NCI-H446 (cell line): ENCODE measurements at regions not wholly inside any gene's neighbourhood (a gene's known extent, or its start where the extent isn't known, plus 50 kb on each side); places are given as distances from the start of the nearest gene placed in this dataset.
A peak's percentile ranks its signal among the peaks of the same experiment; 100 is the strongest.

Experiments
- DNase-seq, 2 experiments: peaks; one replicate each; lab custom pipeline; 2025; lab: John Stamatoyannopoulos, UW

DNA sequence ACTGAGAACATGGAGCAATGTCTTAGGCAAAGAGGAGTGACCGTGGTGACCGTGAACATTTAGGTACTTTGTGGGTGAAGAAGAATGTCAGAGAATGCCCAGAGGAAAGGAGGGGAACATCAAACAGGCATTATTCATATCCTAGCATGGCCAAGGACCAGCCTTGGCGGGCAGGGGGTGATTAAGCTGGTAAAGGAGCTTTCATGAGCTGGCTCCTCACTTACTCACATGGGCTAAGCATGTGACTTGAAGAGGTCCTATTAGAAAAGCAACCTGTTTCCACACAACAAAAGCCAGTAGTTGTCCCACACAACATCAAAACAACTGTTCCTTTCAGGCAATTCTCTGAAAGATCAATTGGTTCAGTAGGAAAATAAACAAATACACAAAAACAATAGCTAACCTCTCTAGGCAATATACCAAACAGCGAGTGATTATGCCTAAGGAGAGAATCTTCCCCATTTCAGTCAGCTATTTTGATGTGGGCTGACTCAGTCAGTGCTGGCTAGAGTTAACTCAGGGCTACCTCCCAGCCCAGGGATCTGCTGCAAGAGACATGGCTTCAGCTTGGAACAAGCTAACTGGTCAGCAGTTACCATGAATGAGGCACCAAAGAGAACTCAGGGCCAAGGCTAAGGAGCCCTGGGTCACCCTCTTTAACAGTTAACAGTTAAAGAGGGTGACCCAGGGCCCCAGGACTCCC, 283.5 kb downstream of the ARHGAP12 start:
- no peak for DNase-seq

DNA sequence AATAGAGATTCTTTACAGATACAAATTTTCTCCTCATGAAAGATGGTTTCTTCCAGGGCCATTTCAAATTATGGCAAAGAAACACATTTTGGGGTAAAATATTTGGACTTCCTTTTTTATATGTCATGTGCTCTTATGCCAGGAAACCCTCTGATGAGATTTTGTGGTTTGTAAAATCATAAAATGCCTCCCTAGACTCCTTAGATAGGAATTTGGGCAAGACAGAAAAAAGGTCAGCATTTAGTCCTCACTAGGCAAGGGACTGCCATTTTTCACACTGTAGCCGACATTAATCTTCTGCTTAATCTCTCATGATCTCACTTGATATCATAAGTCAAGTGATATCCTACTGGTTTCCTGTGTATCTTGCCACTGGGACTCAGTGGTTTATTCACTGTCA, 286.4 kb downstream of the ARHGAP12 start:
- no peak for DNase-seq

DNA sequence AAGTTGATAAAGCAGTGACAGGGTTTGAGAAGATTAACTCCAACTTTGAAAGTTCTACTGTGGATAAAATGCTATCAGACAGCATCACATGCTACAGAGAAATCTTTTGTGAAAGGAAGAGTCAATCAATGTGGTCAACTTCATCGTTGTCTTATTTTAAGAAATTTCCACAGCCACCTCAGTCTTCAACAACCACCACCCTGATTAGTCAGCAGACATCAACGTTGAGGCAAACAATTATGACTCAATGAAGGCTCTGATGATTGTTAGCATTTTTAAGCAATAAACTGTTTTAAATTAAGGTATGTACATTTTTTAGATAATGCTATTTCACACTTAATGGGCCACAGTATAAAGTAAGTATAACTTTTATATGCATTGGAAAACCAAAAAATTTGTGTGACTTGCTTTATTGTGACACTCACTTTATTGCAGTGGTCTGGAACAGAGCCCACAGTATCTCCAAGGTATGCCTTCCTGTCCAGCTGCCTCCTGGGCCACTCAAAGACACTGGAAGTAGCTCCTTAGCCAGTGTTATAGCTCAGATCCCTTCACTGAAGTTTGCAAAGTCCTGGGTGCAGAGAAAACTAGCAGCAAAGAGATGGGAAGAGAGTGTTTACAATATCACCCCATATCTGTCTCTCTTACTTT, 293.1 kb downstream of the ARHGAP12 start:
- no peak for DNase-seq

DNA sequence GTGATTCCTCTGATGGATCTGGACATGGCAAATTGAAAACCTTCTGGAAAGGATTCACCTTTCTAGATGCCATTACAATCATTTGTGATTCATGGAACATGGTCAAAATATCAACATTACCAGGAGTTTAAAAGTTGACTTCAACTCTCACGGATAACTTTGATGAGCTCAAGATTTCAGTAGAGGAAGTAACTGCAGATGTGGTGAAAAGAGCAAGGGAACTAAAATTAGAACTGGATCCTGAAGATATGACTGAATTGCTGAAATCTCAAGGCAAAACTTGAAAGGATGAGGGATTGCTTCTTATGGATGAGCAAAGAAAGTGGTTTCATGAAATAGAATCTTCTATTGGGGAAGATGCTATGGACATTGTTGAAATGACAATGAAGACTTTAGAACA, 293.6 kb downstream of the ARHGAP12 start:
- no peak for DNase-seq

DNA sequence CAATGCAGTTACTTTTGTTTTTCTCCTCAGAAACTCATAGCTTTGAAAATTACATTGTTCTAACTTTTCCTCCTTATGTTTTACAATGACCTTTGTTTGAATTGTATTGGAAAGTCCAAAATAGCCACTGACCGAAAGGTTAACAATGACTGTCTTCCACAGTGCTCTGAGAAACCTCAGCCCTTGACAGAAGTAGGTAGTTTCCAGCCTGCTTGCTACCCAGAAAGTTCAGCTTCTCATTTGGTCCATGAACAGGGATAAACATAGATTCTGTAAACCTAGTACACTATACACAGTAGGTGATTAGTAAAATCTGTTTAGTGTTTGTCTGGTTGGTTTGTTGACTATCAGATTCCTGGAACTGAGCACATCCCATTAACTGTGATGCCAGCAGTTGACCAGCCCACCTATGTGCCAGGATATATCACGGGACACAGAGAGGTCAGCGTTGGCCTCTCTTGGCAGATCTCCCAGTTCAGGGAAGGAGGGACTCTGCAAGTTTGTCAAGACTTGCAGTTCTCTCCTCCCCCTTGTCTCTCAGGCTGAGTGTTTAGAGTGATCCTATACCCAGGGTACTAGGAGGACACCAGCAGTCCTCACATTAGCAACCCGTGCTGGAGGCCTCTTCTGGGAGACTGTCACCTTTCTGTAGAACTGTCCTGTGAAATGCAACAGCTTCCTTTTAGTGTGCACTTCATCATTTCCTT, 297.6 kb downstream of the ARHGAP12 start:
- no peak for DNase-seq

DNA sequence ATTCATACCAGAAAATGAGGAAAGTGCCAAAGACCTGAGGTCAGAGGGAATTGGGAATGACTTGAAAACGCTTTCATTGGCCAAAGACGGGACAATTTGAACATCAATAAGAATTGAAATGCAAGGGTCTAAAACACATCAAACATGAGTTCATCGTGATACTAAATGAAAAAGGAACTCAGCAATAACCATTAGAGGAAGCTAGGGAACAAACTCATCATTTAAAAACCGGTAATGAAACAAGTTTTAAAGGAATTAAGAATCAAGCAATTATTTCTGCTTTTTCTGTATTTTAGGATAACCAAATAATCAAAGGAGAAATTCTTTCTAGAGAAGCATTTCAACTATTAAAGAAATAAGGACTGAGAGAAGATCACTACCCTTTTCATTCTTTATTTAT, 303.1 kb downstream of the ARHGAP12 start:
- DNase-seq: no peak

DNA sequence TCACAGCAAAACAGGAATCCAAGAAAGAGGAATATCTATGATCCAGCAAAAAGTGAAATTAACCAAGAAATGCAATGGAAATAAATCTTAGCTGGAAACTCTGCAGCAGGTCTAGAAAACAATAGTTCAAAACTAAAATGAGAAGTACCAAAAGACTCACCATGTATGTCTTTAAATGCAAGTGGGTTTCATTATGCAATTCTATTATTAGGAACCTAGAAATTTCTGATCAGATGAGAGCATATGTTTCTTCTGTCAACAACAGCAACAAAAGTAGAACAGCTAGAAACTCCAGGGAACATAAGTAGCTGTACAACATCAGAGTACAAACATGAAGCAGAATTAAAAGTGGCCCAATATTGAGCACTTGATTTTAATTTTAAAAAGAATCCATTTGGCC, 304.0 kb downstream of the ARHGAP12 start:
- DNase-seq: no peak

DNA sequence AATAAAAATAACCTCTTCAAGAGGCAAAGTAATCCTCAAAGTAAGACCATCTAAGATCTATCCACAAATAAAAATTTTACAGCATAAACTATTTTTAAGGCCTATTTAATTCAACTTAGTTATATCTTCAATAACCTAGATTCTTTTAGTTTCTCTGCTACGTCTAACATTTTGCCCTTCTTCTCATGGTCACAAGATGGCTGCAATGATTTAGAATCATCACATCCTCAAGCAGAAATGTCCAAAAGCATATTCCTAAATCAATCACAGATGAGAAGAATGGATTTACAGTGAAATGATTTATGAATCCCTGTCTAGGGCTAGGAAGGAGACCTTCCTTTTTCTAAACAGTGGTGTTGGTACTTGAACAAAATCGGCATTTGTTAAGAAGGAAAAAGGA, 304.7 kb downstream of the ARHGAP12 start:
- no peak for DNase-seq

DNA sequence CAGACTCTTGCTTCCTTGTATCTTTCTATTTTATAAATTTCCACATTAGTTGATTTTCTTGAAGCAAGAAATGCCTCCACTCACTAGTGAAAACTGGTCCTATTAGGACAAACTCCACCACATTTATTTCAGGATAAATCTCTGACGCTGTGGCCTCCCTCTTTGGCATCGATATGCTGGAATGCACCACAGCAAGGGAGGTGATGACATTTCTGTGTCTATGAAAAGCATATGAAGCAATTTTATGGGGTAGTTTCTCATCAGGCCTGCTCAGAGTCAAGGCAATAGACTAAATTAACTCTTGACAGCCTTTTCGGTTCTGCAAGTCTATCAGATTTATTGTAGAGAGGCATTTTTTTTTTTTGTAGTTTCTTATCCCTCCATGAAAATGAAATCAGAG, 304.4 kb downstream of the ZEB1 start:
- DNase-seq: no peak

DNA sequence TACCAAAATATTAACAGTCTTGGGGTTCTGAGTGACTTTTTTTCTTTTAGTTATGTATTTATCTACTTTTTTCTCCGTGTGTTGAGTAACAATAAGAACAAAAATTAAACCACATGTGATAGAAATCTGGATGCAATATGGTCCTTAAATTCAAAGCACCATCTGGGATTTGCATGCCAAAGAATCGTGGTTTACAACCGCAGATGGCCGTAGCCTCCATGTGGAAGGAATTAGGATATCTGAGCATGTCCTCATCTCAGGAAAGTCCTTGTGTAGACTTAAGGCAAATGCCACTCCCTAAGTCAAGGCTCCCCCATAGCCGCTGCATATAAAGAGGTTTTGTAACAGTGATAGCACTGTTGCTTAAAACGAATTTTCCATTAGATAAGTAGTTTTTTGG, 304.0 kb downstream of the ZEB1 start:
- no peak for DNase-seq

DNA sequence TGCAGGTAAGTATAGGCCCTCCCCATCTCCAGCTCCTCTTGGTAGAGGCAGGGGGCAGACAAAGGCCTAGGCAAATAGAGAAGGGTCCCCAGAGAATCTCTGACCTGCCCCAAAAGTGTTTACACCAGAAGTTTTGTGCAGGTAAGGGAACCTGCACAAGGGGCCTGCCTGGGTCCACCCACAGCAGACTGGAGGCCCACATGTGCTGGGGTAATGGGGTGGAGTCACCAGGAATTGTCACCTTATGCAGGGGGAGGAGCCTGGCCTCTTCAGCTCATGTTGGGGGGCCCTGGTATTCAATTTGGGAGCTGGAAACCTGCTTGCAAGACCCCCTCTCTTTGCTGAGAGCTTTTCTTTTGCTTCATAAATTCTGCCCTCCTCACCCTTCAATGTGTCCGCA, 302.7 kb downstream of the ZEB1 start:
- DNase-seq: no peak

DNA sequence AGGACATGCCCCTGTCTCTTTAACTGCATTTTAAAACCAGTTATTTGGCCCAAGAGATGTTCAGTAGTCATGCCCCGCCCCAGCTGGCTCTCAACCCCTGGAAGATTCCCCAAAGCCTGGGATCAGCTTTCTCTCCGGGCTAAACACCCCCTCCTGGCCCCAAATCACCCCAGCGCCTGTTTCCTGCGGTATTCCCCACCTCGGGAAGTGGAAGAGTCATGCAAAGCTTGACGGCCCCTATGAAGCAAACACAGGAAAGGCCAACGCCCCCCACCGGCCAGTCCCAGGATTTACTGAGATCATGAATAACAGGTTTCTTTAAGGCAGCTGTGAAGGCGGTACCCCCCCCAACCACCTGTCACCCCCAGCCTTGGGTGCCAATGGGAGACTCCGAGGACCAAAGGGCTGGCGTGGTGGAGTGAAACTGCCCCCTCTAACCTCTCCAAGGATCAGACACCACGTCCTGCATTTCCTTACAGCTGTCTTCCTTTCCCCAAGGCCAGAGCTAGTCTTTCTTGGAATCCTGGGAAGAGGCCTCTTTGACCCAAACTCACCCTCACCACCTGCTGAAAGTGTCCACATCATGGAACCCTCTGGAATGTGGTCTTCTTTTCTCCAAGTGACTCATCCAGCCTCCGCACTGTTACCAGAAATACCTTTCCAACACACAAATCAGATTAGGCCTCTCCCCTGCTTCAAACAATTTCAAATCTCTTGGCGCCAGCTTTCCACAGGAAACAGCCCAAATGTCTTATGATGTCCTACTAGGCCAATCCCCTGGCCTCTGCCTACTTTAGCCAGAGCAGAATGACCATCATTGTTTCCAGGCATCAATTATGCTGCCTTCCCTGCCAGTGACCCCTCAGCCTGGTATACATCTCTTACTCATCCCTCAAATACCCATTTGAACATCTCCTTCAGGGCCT, 301.5 kb downstream of the ZEB1 start:
- no peak for DNase-seq

DNA sequence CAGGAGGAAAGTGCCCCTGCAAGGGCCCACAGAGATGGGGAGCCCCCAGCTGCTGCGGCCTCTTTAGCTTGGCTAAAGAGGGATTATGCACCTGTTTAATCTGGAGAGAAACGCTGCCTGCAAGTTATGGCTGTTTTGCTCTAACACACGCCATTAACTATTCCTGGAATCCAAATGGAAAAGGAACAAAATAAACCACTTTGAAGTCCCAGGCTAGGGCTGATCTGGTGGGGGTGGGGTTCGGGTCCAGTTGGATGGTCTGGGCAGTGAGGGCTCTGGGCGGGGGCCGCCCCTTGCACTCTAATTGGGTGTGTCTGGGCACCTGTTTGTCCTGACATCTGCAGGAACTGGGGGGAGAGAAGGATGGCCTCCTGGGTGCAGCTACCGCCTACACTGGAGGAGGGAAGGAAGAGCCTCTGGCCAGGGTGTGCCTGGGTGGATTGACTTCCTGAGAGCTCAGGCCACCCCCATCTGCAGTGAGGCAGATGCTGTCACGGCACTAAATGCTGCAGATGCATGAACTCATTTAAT, 300.6 kb downstream of the ZEB1 start:
- no peak for DNase-seq

DNA sequence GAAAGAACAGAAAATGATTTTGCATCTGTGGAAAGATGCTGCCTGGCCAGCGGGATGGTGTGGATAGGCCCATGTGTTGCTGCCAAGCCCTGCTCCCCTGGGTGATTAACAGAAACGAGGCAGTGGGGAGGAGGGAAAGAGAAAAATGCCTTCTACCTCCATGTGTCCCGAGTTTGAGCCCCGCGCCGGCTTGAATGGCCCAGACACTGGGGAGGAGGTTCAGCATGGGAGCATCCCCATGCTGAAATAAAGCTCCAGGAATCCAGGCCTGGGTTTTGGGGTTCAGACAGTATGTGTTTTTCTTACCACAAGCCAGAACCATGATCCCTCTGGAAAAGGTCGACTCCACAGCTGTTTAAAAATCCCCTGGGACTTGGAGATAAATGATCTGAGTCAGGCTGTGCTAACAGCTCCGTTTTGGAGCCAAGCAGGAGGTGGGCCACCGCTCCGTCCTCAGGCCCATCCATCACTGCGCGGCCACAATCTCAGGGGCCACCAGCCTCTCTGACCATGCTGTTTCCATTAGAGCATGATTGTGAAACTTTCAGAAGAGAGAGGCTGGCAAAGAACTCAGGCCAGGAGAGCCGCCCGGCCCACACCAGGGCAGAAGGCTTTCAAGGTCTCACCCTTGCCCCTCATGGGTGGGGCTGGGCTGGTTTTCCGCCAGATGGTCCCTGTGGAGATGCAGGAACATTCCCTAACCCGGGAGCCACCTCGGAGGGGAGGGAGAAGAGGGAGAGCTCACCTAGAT, 299.7 kb downstream of the ZEB1 start:
- DNase-seq: peak in 1 of 2 experiments; percentile 20

DNA sequence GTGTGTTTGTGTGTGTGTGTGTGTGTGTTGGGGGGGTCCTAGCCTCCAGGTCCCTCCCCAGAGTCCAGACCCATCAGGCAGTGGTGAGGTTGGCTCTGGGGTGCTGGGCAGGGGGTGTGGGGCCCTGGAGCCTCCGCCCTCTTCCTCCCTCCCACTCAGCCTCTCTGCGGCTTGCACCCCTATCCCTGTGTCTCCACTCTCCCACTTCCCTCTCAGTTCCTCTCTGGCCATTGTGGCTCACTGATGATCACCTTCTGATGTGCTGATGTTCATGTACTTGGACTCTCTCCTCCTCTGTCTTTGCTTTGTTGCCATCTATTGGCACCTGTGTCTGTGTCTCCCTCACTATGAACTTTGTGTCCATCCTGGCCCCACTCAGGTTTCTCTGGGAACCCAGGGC, 298.7 kb downstream of the ZEB1 start:
- DNase-seq: no peak

DNA sequence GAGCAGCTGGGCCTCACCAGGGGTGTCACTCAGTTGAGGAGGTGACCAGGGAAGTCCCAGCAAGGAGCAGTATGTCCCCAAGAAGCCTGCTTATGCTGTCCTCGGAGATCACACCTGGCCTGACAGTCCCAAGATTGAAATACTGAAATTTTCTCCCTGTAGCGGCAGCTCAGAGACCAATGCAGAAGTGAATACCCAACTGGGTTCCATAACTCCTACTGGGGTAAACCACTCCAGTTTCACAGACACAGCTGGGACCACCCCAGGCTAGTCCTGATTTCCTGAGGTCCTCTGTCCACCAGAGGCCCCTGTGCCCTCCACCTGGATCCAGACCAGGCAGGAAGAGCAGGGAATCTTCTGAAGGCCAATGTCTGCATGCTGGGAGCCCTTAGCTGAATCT, 298.1 kb downstream of the ZEB1 start:
- no peak for DNase-seq

DNA sequence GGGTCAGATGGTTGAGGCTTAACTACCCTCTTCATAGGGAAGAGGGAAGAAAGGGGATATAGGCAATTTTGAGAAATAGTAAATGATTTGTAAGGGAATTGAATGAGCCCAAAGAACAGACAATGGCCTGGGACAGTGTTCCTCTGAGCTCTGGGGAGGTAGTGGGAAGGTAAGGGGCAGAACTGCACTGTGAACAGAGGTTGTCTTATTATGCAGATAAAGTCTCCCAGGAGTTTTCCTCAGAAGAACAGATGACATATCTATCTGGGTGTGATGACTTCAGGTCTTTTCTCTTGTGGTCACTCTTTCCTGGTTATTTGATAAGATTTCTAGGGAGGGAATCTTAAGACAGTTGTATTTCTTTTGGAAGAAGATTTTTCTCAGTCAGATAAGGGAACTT, 296.1 kb downstream of the ZEB1 start:
- no peak for DNase-seq

DNA sequence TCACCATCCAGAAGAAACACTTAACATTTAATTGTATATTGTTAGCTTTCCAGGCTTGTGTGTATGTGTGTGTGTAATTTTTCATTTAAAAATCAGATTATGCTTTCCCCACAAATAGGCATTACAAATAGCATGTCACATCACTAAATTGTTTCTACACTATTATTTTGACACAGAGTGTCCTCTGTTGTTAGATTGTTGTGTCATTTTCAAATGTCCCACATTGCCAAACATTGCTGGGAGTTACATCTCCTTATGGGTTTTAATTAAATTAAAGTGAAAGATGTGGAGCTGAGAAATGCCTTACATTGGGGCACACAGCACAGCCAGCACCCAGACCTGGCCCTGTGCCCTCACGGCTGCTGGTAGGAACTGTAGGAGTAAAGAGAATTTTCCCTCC, 295.6 kb downstream of the ZEB1 start:
- no peak for DNase-seq

DNA sequence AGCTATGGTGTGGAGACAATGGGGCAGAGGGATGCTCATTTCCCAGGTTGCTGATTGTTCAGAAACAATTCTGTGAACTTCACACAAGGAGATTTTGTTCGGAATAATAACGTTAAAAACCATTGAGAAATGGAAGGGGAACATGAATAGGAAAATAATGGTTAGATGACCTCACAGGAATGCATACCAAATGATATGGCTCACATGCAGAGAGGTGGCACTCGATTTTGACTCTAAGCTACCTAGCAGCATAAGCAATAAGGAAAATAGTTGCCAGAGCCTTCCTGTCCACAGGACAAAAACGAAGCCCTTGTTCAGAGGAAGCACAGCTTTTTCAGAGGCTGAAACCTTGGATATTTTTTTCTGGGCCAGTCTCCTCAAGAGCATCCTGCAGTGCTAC, 293.1 kb downstream of the ZEB1 start:
- DNase-seq: no peak

DNA sequence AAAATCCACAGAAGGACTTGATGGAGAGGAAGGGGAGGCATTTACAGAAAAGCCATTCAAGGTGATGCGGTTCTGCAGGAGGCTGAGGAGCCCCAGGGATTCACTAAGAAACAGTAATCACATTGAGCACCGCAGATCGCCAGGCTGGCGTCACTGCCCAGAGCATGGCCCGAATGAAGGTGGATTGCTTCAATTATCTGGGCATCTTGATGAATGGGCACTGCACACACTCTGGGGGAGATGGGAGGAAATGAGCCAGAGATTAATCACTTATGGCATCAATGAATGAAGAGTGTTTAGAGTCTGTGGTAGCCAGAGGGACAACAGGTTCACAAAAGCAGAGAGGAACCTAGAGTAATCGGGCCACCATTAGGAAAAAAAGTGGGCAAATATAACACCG, 292.1 kb downstream of the ZEB1 start:
- DNase-seq: no peak

DNA sequence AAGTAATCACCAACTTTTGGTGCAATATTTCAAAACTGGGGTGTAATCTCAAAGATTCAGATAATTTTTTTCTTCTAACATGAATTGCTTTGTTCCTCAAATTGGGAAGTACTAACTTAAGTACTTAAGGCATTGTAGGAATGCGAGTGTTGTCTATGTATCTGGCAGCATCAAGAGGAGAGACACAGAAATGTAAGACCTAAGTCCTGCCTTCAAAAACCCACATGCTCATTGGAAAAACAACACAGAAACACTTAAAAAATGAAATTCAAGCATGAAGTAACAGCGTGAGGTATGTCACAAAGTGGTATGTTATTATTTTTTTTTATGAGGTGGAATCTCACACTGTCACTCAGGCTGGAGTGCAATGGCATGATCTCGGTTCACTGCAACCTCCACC, 288.5 kb downstream of the ZEB1 start:
- no peak for DNase-seq
